ENCODE measurements at regions not wholly inside any gene's neighbourhood (a gene's known extent, or its start where the extent isn't known, plus 50 kb on each side); places are given as distances from the start of the nearest gene placed in this dataset.

DNA sequence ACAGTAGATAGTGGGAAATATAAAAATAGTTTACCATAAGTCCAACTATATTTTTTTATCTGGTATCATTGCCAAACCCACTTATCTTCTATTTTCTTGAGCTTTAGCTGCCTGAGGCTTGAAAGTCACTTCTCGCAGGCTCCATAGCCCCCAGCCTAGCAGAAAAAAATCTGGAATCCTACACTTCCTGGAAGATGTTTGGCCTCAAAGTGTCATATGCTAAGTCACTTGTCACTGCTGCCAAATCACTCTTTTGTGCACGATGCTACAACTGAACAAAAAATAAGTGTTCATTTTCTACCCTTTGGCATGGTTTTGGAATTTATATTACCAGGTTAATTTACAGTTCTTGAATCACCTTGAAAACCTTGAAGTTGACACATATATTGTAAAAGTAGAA lies 612.5 kb upstream of the ATXN8OS start:
- DNase-seq (ENCODE audit: low read depth), result no peak
- no peak overlapping the region for H3K4me3 ChIP-seq (ENCODE audit: low read length)
- TF ChIP-seq, protein P1, sequence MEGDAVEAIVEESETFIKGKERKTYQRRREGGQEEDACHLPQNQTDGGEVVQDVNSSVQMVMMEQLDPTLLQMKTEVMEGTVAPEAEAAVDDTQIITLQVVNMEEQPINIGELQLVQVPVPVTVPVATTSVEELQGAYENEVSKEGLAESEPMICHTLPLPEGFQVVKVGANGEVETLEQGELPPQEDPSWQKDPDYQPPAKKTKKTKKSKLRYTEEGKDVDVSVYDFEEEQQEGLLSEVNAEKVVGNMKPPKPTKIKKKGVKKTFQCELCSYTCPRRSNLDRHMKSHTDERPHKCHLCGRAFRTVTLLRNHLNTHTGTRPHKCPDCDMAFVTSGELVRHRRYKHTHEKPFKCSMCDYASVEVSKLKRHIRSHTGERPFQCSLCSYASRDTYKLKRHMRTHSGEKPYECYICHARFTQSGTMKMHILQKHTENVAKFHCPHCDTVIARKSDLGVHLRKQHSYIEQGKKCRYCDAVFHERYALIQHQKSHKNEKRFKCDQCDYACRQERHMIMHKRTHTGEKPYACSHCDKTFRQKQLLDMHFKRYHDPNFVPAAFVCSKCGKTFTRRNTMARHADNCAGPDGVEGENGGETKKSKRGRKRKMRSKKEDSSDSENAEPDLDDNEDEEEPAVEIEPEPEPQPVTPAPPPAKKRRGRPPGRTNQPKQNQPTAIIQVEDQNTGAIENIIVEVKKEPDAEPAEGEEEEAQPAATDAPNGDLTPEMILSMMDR (conservative IDR thresholded peaks at IDR 0.05; ENCODE audit: low read length), result no peak

DNA sequence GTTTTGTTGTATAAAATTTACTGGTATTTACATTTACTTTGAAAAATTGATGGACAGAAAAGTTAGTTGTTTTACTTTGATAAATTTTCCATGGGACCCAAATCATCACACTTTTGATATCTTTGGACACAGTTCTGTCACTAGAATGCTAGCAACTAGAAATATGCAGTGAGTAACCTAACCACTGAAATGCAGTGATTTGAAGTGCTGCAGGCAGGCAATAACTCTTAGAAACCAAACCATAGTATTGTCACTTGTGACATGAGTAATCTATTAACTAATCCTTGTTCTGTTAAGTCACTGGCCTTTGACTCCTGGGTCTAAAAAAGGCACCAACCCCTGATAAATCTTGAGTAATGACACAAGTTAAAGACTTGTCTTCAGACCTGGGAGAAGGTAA lies 620.0 kb upstream of the ATXN8OS start:
- no peak overlapping the region for H3K4me3 ChIP-seq (ENCODE audit: low read length)
- no peak for DNase-seq (ENCODE audit: low read depth)
- TF ChIP-seq, protein P1 (conservative IDR thresholded peaks at IDR 0.05; ENCODE audit: low read length), result no peak

DNA sequence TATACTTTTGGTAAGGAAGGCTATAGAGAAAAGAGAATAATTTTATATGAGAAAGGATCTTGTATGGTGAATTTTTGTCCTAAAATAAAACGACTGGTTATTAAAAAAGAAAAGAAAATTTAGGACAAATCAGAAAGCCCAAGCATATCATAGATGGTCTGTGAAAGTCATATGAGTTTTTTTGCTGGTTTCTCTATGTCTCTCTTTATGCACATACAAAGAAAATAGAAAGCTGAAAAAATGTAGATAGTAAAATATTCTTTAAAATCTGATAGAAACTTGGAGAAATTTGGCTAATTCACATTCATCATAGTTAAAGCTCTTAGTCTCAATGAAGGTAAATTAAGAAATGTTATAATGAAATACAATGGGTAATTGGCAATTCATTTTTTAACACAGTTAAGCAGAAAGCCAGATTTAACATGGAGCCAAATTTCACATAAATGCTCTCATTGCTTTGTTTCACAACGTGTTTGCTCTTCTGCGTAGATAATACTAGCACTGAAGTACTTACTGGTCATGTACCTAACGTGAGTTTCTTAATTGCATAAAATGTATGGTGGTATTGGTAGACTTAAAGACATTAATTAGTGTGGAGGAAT lies 621.5 kb upstream of the ATXN8OS start:
- DNase-seq (ENCODE audit: low read depth), result no peak
- TF ChIP-seq, protein P1 (conservative IDR thresholded peaks at IDR 0.05; ENCODE audit: low read length), result no peak
- H3K4me3 ChIP-seq (ENCODE audit: low read length), result no peak overlapping the region

DNA sequence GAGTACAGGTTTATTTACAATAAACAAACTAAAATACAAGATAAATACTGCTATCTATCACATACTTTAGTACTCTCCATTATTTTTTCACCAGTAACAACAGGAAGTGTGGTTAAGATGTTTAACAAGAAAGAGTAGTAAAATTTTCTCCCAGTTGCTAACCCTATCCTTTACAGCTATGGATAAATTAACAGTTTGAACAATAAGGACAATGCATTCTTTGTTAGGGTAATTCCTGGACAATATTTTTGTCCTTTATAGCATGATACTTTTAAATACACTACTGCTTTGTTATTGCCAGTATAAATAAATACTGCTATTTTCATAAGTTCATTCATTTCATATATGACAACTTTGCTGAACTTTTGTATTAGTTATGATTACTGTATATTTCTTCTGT lies 630.2 kb upstream of the ATXN8OS start:
- TF ChIP-seq, protein P1 (conservative IDR thresholded peaks at IDR 0.05; ENCODE audit: low read length), result no peak
- no peak for DNase-seq (ENCODE audit: low read depth)
- no peak overlapping the region for H3K4me3 ChIP-seq (ENCODE audit: low read length)

DNA sequence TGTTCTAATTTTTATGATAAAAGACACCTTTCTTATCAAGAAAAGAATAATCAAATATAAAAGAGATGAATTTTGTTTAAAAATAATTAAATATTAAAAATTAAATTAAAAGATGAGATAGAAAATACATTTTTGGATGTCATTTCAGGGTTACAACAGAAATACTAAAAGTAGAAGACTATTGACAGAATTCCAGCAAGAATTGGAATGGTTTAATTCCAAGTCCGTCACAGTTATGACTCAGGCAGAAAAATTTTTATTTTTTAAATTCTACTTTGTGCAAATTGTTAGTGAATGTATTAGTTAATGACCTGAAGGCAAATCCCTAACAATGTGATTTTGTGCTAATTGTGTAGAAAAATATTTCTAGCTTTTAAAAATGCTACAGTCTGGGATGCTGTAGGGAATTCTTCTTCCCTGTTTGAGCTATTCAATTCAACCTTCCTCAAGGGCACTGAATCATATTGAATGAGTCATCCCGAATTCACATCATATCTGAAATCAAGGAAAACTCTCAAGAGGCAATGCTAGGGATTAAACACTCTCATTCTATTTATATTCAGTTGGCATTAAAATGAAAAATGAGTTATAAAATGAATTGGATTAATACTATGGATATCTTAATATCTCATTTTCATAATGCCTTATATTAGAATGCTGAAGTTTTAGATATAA lies 633.5 kb upstream of the ATXN8OS start:
- no peak for DNase-seq (ENCODE audit: low read depth)
- H3K4me3 ChIP-seq (ENCODE audit: low read length), result no peak overlapping the region
- TF ChIP-seq, protein P1 (conservative IDR thresholded peaks at IDR 0.05; ENCODE audit: low read length), result no peak

DNA sequence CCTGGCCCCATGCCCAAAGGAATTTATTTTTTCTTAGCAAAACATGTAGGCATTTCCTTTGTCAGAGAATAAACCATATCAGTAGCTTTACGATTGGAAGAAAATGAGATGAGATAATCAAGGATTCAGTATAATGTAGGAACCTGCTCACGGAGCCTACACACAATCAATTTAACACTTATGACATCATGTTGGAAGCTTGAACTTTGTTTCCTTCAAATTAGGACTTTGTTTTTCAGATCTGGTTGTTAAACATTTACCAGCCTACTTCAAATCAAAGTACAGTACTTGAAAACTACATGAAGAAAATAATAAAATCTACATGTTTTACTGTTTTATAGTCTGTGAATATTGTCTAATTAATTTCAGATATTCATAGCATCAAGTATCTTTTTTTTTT lies 639.0 kb upstream of the ATXN8OS start:
- TF ChIP-seq, protein P1 (conservative IDR thresholded peaks at IDR 0.05; ENCODE audit: low read length), result no peak
- no peak for DNase-seq (ENCODE audit: low read depth)
- no peak overlapping the region for H3K4me3 ChIP-seq (ENCODE audit: low read length)

DNA sequence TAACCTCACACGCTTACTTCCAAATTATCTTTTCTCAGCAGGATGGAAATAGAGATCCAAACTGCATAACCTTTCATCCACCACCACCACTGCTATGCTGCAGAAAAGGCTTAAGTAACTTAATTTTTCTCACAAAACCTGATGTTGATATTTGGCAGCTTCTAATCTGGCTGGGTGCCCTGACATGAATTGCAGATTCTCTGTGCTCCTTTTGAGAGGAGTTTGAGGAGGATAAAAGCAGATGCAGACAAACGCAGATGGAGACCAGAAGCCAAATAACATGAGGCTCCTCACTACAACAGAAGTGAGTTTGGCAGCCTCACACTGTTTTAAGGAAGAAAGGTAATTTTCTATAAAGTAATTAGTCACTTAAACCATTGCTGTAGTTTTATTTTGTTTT lies 646.2 kb upstream of the ATXN8OS start:
- TF ChIP-seq, protein P1 (conservative IDR thresholded peaks at IDR 0.05; ENCODE audit: low read length), result no peak
- no peak overlapping the region for H3K4me3 ChIP-seq (ENCODE audit: low read length)
- DNase-seq (ENCODE audit: low read depth), result no peak

Data from AG10803 (cell line).